ENCODE measurements at regions not wholly inside any gene's neighbourhood (a gene's known extent, or its start where the extent isn't known, plus 50 kb on each side); places are given as distances from the start of the nearest gene placed in this dataset.

- TF ChIP-seq POLR2A (IDR thresholded peaks at IDR 0.05): no peak
- no peak for TF ChIP-seq CTCF (IDR thresholded peaks at IDR 0.05)
- TF ChIP-seq POLR2AphosphoS5 (IDR thresholded peaks at IDR 0.05): no peak
- no peak for TF ChIP-seq EP300 (IDR thresholded peaks at IDR 0.05)
Observed at GRCh38 chr12:91630596-91631293, 448.1 kb upstream of the DCN start.
